Activated CD4-positive, alpha-beta T cell treated with anti-CD3 and anti-CD28 coated beads, Interleukin-2, amount 50 U/mL, for 1 hour (primary cell): ENCODE measurements at regions not wholly inside any gene's neighbourhood (a gene's known extent, or its start where the extent isn't known, plus 50 kb on each side); places are given as distances from the start of the nearest gene placed in this dataset.

Source experiments
- DNase-seq: peaks from one replicate; pipeline ENCODE4 v3.0.0-alpha.2; 2020

GRCh38 chr5:104754311-104754995 lies 1191.9 kb upstream of the NUDT12 start:
- no peak for DNase-seq

- no peak for DNase-seq
Observed at GRCh38 chr5:104751969-104752368, 1189.4 kb upstream of the NUDT12 start.

- no peak for DNase-seq
Observed at GRCh38 chr5:104739905-104740304, 1177.3 kb upstream of the NUDT12 start.

- no peak for DNase-seq
Observed at GRCh38 chr5:104739503-104739902, 1176.9 kb upstream of the NUDT12 start.

- no peak for DNase-seq
Observed at GRCh38 chr5:104736073-104736472, 1173.5 kb upstream of the NUDT12 start.

GRCh38 chr5:104734046-104734445 lies 1171.5 kb upstream of the NUDT12 start:
- no peak for DNase-seq

GRCh38 chr5:104733063-104733669 lies 1170.6 kb upstream of the NUDT12 start:
- no peak for DNase-seq

GRCh38 chr5:104731331-104731730 lies 1168.7 kb upstream of the NUDT12 start:
- DNase-seq: no peak

- DNase-seq: no peak
Observed at GRCh38 chr5:104708027-104708426, 1145.4 kb upstream of the NUDT12 start.

- DNase-seq: no peak
Observed at GRCh38 chr5:104706600-104706999, 1144.0 kb upstream of the NUDT12 start.

- DNase-seq: no peak
Observed at GRCh38 chr5:104702212-104702611, 1139.6 kb upstream of the NUDT12 start.

- DNase-seq: no peak
Observed at GRCh38 chr5:104699438-104699837, 1136.8 kb upstream of the NUDT12 start.

GRCh38 chr5:104661256-104661655 lies 1098.7 kb upstream of the NUDT12 start:
- DNase-seq: no peak

GRCh38 chr5:104659497-104659896 lies 1096.9 kb upstream of the NUDT12 start:
- DNase-seq: no peak

- DNase-seq: no peak
Observed at GRCh38 chr5:104652271-104652861, 1089.8 kb upstream of the NUDT12 start.

GRCh38 chr5:104650313-104651055 lies 1087.9 kb upstream of the NUDT12 start:
- no peak for DNase-seq

GRCh38 chr5:104646416-104646815 lies 1083.8 kb upstream of the NUDT12 start:
- no peak for DNase-seq

GRCh38 chr5:104643320-104643719 lies 1080.7 kb upstream of the NUDT12 start:
- no peak for DNase-seq

- no peak for DNase-seq
Observed at GRCh38 chr5:104635227-104635626, 1072.6 kb upstream of the NUDT12 start.

- DNase-seq: no peak
Observed at GRCh38 chr5:104628911-104629310, 1066.3 kb upstream of the NUDT12 start.

GRCh38 chr5:104626122-104626521 lies 1063.5 kb upstream of the NUDT12 start:
- no peak for DNase-seq

- no peak for DNase-seq
Observed at GRCh38 chr5:104612005-104612404, 1049.4 kb upstream of the NUDT12 start.

- DNase-seq: no peak
Observed at GRCh38 chr5:104611135-104611767, 1048.7 kb upstream of the NUDT12 start.
